ENCODE measurements at regions not wholly inside any gene's neighbourhood (a gene's known extent, or its start where the extent isn't known, plus 50 kb on each side); places are given as distances from the start of the nearest gene placed in this dataset.

- TF ChIP-seq MAX (IDR thresholded peaks at IDR 0.05) (no peak), TCF12 (IDR thresholded peaks at IDR 0.05; ENCODE audit: low read depth) (no peak), ZBTB7A (IDR thresholded peaks at IDR 0.05; ENCODE audit: low read depth) (no peak), FOXM1 (IDR thresholded peaks at IDR 0.05; ENCODE audit: borderline replicate concordance, low read depth) (no peak), CREB1 (IDR thresholded peaks at IDR 0.05; ENCODE audit: low read depth) (no peak), TAF1 (IDR thresholded peaks at IDR 0.05; ENCODE audit: low read depth) (no peak), YY1 (IDR thresholded peaks at IDR 0.05; ENCODE audit: low read depth) (no peak), NFIC (IDR thresholded peaks at IDR 0.05) (no peak), RAD21 (IDR thresholded peaks at IDR 0.05; ENCODE audit: low read depth) (no peak), CEBPB (IDR thresholded peaks at IDR 0.05) (no peak), REST (IDR thresholded peaks at IDR 0.05; ENCODE audit: low read depth) (no peak), EP300 (IDR thresholded peaks at IDR 0.05; ENCODE audit: borderline replicate concordance) (no peak), EGR1 (IDR thresholded peaks at IDR 0.05) (no peak), USF1 (IDR thresholded peaks at IDR 0.05) (no peak), TEAD4 (IDR thresholded peaks at IDR 0.05) (no peak)
These were observed 52.0 kb upstream of the CCL2 start for GRCh38 chr17:34203018-34203638.

GRCh38 chr17:34204402-34204801, 50.7 kb upstream of the CCL2 start:
- TF ChIP-seq ZBTB7A (IDR thresholded peaks at IDR 0.05; ENCODE audit: low read depth) (no peak), RAD21 (IDR thresholded peaks at IDR 0.05; ENCODE audit: low read depth) (no peak), NFIC (IDR thresholded peaks at IDR 0.05) (no peak), EP300 (IDR thresholded peaks at IDR 0.05; ENCODE audit: borderline replicate concordance) (no peak), TAF1 (IDR thresholded peaks at IDR 0.05; ENCODE audit: low read depth) (no peak), USF1 (IDR thresholded peaks at IDR 0.05) (no peak)

All from Ishikawa (cell line).